ENCODE measurements at regions not wholly inside any gene's neighbourhood (a gene's known extent, or its start where the extent isn't known, plus 50 kb on each side); places are given as distances from the start of the nearest gene placed in this dataset.

GRCh38 chr11:15569305-15570025, 454.7 kb downstream of the INSC start:
- Mint-ChIP-seq H3K4me1 (no peaks in the 10 kb centered on the region), H3K36me3 (ENCODE audit: low read depth) (no peaks in the 10 kb centered on the region), H3K9me3 (no peaks in the 10 kb centered on the region), H3K27me3 (no peaks in the 10 kb centered on the region), H3K27ac (no peak overlapping the region), H3K4me3 (no peak overlapping the region)
- CTCF ChIA-PET = no interaction called here
- POLR2A ChIA-PET = no interaction called here
- no peak for DNase-seq

- CTCF ChIA-PET = interaction anchor here (1.4 kb wide), 1 partner anchor 13 kb away, joined by 3 read pairs; no protein-coding TSS in a partner anchor
- H3K36me3 Mint-ChIP-seq (ENCODE audit: low read depth) = no peaks in the 10 kb centered on the region
- POLR2A ChIA-PET = no interaction called here
- DNase-seq = no peak
- H3K27ac Mint-ChIP-seq = no peak overlapping the region
- no peaks in the 10 kb centered on the region for H3K27me3 Mint-ChIP-seq
- H3K4me1 Mint-ChIP-seq = no peaks in the 10 kb centered on the region
- H3K4me3 Mint-ChIP-seq = no peak overlapping the region
- H3K9me3 Mint-ChIP-seq = no peaks in the 10 kb centered on the region
Observed at GRCh38 chr11:15575409-15575808, 460.7 kb downstream of the INSC start.

- DNase-seq = no peak
- Mint-ChIP-seq H3K27ac (no peak overlapping the region), H3K4me1 (no peaks in the 10 kb centered on the region), H3K36me3 (ENCODE audit: low read depth) (no peaks in the 10 kb centered on the region), H3K9me3 (no peaks in the 10 kb centered on the region), H3K4me3 (no peak overlapping the region), H3K27me3 (no peaks in the 10 kb centered on the region)
- ChIA-PET CTCF (no interaction called here), POLR2A (no interaction called here)
Observed at GRCh38 chr11:15576769-15577168, 462.0 kb downstream of the INSC start.

- H3K36me3 Mint-ChIP-seq (ENCODE audit: low read depth) = no peaks in the 10 kb centered on the region
- CTCF ChIA-PET = no interaction called here
- no peak overlapping the region for H3K4me3 Mint-ChIP-seq
- POLR2A ChIA-PET = no interaction called here
- H3K27ac Mint-ChIP-seq = no peak overlapping the region
- no peaks in the 10 kb centered on the region for H3K27me3 Mint-ChIP-seq
- no peak for DNase-seq
- no peaks in the 10 kb centered on the region for H3K9me3 Mint-ChIP-seq
- no peaks in the 10 kb centered on the region for H3K4me1 Mint-ChIP-seq
Observed at GRCh38 chr11:15577519-15577918, 462.8 kb downstream of the INSC start.

GRCh38 chr11:15579287-15580001, 464.7 kb downstream of the INSC start:
- Mint-ChIP-seq H3K4me3 (no peak overlapping the region), H3K9me3 (no peaks in the 10 kb centered on the region), H3K36me3 (ENCODE audit: low read depth) (no peaks in the 10 kb centered on the region), H3K27me3 (no peaks in the 10 kb centered on the region), H3K4me1 (no peaks in the 10 kb centered on the region), H3K27ac (no peak overlapping the region)
- CTCF ChIA-PET = no interaction called here
- POLR2A ChIA-PET = no interaction called here
- no peak for DNase-seq

- no peak overlapping the region for H3K4me3 Mint-ChIP-seq
- no peaks in the 10 kb centered on the region for H3K4me1 Mint-ChIP-seq
- H3K27me3 Mint-ChIP-seq = no peaks in the 10 kb centered on the region
- ChIA-PET POLR2A (no interaction called here), CTCF (no interaction called here)
- H3K36me3 Mint-ChIP-seq (ENCODE audit: low read depth) = no peaks in the 10 kb centered on the region
- H3K27ac Mint-ChIP-seq = no peak overlapping the region
- DNase-seq = no peak
- no peaks in the 10 kb centered on the region for H3K9me3 Mint-ChIP-seq
Observed at GRCh38 chr11:15580056-15580774, 465.5 kb downstream of the INSC start.

- H3K4me3 Mint-ChIP-seq = no peak overlapping the region
- H3K27me3 Mint-ChIP-seq = no peaks in the 10 kb centered on the region
- no peak overlapping the region for H3K27ac Mint-ChIP-seq
- no peaks in the 10 kb centered on the region for H3K36me3 Mint-ChIP-seq (ENCODE audit: low read depth)
- DNase-seq = no peak
- no peaks in the 10 kb centered on the region for H3K4me1 Mint-ChIP-seq
- ChIA-PET CTCF (no interaction called here), POLR2A (no interaction called here)
- H3K9me3 Mint-ChIP-seq = no peaks in the 10 kb centered on the region
Observed at GRCh38 chr11:15580775-15581095, 466.0 kb downstream of the INSC start.

GRCh38 chr11:15584158-15584557, 469.4 kb downstream of the INSC start:
- ChIA-PET POLR2A (no interaction called here), CTCF (no interaction called here)
- DNase-seq = no peak
- Mint-ChIP-seq H3K27ac (no peak overlapping the region), H3K4me1 (no peaks in the 10 kb centered on the region), H3K9me3 (no peaks in the 10 kb centered on the region), H3K36me3 (ENCODE audit: low read depth) (no peaks in the 10 kb centered on the region), H3K27me3 (no peaks in the 10 kb centered on the region), H3K4me3 (no peak overlapping the region)

GRCh38 chr11:15585602-15586331, 471.0 kb downstream of the INSC start:
- POLR2A ChIA-PET = no interaction called here
- H3K9me3 Mint-ChIP-seq = no peaks in the 10 kb centered on the region
- H3K4me1 Mint-ChIP-seq = no peaks in the 10 kb centered on the region
- no peaks in the 10 kb centered on the region for H3K36me3 Mint-ChIP-seq (ENCODE audit: low read depth)
- DNase-seq = no peak
- no peak overlapping the region for H3K27ac Mint-ChIP-seq
- H3K27me3 Mint-ChIP-seq = no peaks in the 10 kb centered on the region
- no peak overlapping the region for H3K4me3 Mint-ChIP-seq
- CTCF ChIA-PET = no interaction called here

- ChIA-PET POLR2A (no interaction called here), CTCF (no interaction called here)
- H3K4me1 Mint-ChIP-seq = no peaks in the 10 kb centered on the region
- H3K9me3 Mint-ChIP-seq = no peaks in the 10 kb centered on the region
- H3K4me3 Mint-ChIP-seq = no peak overlapping the region
- no peak for DNase-seq
- no peaks in the 10 kb centered on the region for H3K27me3 Mint-ChIP-seq
- H3K27ac Mint-ChIP-seq = no peak overlapping the region
- no peaks in the 10 kb centered on the region for H3K36me3 Mint-ChIP-seq (ENCODE audit: low read depth)
Observed at GRCh38 chr11:15586741-15587473, 472.2 kb downstream of the INSC start.

- Mint-ChIP-seq H3K36me3 (ENCODE audit: low read depth) (no peaks in the 10 kb centered on the region), H3K27me3 (no peaks in the 10 kb centered on the region), H3K4me1 (no peaks in the 10 kb centered on the region), H3K4me3 (no peak overlapping the region), H3K9me3 (no peaks in the 10 kb centered on the region), H3K27ac (no peak overlapping the region)
- ChIA-PET CTCF (interaction anchor here (1.1 kb wide), 1 partner anchor 14 kb away, joined by 3 read pairs; no protein-coding TSS in a partner anchor), POLR2A (no interaction called here)
- no peak for DNase-seq
Observed at GRCh38 chr11:15589070-15589626, 474.4 kb downstream of the INSC start.

GRCh38 chr11:15590132-15590531, 475.4 kb downstream of the INSC start:
- no peak for DNase-seq
- Mint-ChIP-seq H3K9me3 (no peaks in the 10 kb centered on the region), H3K36me3 (ENCODE audit: low read depth) (no peaks in the 10 kb centered on the region), H3K4me1 (no peaks in the 10 kb centered on the region), H3K27ac (no peak overlapping the region), H3K4me3 (no peak overlapping the region), H3K27me3 (no peaks in the 10 kb centered on the region)
- ChIA-PET POLR2A (no interaction called here), CTCF (no interaction called here)

Data from activated CD4-positive, alpha-beta T cell treated with anti-CD3 and anti-CD28 coated beads, Interleukin-2, amount 10 ng/mL, durations not matched to agents 7 days and 5 days (primary cell).